22Rv1 (cell line): ENCODE measurements at regions not wholly inside any gene's neighbourhood (a gene's known extent, or its start where the extent isn't known, plus 50 kb on each side); places are given as distances from the start of the nearest gene placed in this dataset.

Source experiments
- H3K27ac ChIP-seq: fragments of 450-650 bp; 2 replicates; pipeline ENCODE4 v1.5.1; 2017
- ZFX ChIP-seq: fragments of 450-650 bp; IDR thresholded peaks from 2 replicates; pipeline ENCODE4 v1.6.1; 2017; ENCODE audit warnings: antibody characterized with exemption, borderline replicate concordance
- TF ChIP-seq, protein P1 (sequence below): fragments of 450-650 bp; IDR thresholded peaks from 2 replicates; pipeline ENCODE4 v1.5.1; 2017; ENCODE audit warnings: mild to moderate bottlenecking

DNA sequence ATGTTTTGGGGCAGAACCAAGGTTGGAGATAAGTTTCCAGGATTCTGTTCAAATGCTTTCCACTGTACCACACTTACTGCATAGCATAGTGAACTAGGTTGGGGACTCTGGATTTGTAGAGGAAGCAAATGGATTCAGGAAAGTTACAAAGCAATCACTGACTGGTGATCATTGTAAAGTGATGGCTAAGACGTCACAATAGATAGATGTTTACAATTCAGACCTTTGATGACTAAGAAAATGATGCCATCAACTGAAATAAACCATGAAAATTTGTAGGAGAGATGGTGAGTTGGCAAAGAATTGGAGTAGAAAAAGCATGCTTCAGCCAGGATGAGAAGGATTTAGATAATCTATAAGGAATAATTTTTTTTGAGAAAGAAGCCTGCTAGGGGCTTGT is 178.0 kb downstream of the UBE2E3 start:
- TF ChIP-seq, protein P1, sequence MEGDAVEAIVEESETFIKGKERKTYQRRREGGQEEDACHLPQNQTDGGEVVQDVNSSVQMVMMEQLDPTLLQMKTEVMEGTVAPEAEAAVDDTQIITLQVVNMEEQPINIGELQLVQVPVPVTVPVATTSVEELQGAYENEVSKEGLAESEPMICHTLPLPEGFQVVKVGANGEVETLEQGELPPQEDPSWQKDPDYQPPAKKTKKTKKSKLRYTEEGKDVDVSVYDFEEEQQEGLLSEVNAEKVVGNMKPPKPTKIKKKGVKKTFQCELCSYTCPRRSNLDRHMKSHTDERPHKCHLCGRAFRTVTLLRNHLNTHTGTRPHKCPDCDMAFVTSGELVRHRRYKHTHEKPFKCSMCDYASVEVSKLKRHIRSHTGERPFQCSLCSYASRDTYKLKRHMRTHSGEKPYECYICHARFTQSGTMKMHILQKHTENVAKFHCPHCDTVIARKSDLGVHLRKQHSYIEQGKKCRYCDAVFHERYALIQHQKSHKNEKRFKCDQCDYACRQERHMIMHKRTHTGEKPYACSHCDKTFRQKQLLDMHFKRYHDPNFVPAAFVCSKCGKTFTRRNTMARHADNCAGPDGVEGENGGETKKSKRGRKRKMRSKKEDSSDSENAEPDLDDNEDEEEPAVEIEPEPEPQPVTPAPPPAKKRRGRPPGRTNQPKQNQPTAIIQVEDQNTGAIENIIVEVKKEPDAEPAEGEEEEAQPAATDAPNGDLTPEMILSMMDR, result no peak
- no peak for TF ChIP-seq ZFX
- no peak overlapping the region for H3K27ac ChIP-seq

DNA sequence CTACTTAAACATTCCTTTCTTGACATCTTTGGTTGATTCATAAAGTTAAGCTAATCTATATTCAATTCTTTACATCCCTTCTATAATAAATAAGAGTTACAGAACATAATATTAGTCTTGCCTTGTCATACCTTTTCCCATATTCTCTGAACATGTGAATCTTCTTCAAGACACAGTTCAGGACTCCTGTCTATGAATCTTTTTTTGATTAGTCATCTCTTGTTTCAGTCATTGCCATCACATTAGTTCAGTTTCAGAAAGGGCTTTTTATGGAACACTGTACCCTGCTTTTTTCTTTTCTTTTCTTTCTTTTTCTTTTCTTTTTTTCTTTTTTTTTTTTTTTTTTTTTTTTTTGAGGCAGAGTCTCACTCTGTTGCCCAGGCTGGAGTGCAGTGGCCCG is 181.2 kb downstream of the UBE2E3 start:
- TF ChIP-seq, protein P1, result no peak
- TF ChIP-seq ZFX, result no peak
- no peak overlapping the region for H3K27ac ChIP-seq

DNA sequence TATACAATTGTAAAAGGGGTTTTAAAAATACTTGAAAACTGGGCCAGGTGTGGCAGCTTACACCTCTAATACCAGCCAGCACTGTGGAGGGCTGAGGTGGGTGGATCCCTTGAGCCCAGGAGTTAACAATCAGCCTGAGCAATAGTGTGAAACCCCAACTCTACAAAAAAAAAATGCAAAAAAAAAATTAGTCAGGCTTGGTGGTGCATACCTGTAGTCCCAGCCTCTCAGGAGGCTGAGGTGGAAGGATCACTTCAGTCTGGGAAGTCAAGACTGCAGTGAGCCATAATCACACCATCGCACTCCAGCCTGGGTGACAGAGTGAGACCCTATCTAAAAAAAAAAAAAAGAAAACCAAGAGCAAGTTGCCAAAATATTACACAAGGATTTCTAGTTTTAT is 182.7 kb downstream of the UBE2E3 start:
- H3K27ac ChIP-seq, result no peak overlapping the region
- TF ChIP-seq, protein P1, result no peak
- TF ChIP-seq ZFX, result no peak

DNA sequence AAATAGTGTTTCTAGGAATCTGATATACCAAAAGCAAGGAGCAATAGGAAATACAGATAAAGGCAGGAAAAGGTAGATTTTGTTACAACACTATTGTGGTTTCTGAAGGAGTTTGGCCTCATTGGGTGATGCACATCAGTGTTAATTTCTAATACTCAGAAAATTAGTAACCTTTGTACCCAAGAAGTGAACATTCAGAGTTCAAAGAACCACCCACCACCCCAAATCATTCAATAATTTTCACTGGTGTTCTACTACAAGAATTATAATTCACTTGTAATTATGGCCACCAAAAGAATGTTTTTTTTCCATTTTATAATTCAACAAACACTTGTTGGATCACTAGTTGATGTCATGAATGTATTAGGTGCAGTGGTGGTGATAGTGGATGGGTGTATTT is 183.3 kb downstream of the UBE2E3 start:
- no peak overlapping the region for H3K27ac ChIP-seq
- TF ChIP-seq, protein P1, result no peak

DNA sequence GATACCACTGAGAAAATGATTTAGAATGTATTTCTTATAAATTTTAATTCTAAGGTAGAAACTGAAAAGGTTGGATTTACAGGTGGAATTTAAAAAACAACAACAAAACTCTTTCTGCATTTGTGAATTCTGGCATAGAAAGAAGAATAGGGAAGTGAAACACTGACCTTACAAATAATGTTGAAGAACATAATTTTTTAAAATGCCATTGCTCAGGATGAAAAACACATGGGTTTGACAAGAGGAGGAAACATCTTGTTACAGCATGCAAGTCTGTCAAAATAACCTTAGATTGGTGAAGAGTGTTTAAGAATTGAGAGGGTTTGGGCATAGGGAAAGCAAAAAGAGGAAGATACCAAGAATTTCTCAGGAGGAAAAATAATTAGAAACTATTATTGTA is 184.3 kb downstream of the UBE2E3 start:
- no peak for TF ChIP-seq ZFX
- TF ChIP-seq, protein P1, result no peak
- no peak overlapping the region for H3K27ac ChIP-seq

DNA sequence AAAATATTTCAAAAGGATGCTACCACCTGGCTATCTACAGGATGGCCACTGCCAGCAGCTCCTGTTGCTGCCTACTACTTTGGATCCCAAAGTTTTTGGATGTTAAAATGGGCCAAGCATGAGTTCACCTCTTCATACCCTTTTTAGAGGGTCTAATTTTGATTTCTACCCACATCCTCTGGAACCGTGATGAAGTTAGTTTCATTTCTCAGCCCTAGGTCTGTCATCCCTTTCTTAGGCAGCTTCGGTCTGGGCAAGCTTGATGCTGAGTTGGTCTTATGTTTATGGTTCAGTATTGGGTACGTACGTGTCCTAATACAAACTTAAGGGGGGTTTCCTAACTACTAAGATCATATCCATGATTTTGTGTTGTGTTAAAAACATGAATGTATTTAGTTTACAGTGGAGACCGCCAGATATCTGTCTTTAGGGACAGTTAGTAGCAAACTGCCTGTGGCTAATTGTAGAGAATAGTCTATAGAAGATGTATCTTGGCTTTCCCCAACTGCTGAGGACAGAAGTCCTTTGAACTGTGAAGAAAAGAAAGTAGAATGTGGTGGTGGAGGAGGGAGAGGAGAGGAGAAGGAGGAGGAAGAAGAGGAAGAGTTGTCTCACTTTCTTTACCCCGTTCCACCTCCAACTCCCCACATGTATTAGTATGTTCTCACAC is 184.9 kb downstream of the UBE2E3 start:
- H3K27ac ChIP-seq, result no peak overlapping the region
- no peak for TF ChIP-seq ZFX
- TF ChIP-seq, protein P1, result no peak

DNA sequence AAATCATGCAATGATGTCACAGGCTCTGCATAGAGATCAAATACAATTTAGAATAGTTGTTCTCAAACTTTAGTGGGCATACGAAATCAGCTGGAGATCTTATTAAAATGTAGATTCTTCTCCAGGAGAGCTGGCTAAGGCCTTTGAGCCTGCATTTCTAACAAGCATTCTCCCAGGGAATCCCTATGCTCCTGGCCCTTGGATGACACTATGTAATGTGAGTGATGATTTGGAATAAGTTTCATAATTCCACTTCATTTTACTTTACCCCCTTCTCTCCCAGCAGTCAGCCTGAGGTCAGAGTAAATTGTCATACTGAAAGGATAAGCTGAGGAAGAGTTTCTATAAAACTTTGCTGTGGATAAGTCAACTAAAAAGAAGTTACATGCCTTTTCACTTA is 189.1 kb downstream of the UBE2E3 start:
- H3K27ac ChIP-seq, result no peak overlapping the region
- TF ChIP-seq, protein P1, result no peak
- no peak for TF ChIP-seq ZFX
